ENCODE measurements at regions not wholly inside any gene's neighbourhood (a gene's known extent, or its start where the extent isn't known, plus 50 kb on each side); places are given as distances from the start of the nearest gene placed in this dataset.

- no peak for TF ChIP-seq POLR2AphosphoS5 (IDR thresholded peaks at IDR 0.05)
- no peak for TF ChIP-seq CTCF (IDR thresholded peaks at IDR 0.05)
- TF ChIP-seq EP300 (IDR thresholded peaks at IDR 0.05): no peak
These were observed 292.3 kb upstream of the E2F7 start for GRCh38 chr12:77357655-77358054.
